SK-N-SH (cell line): ENCODE measurements at regions not wholly inside any gene's neighbourhood (a gene's known extent, or its start where the extent isn't known, plus 50 kb on each side); places are given as distances from the start of the nearest gene placed in this dataset.

Source experiments
- CTCF ChIP-seq: fragments of 200-600 bp; sonication (generic); IDR thresholded peaks from 2 replicates; pipeline ENCODE4 v1.6.1; 2017; ENCODE audit warnings: antibody characterized with exemption, mild to moderate bottlenecking, moderate library complexity
- EP300 ChIP-seq, 2 experiments: IDR thresholded peaks; 2 replicates each; pipeline versions ENCODE4 v1.4.0 to v1.6.1; 2012; ENCODE audit warnings: borderline replicate concordance in 1 of 2, low read depth in 1 of 2, low read length in 1 of 2
- POLR2AphosphoS5 ChIP-seq: IDR thresholded peaks from 2 replicates; pipeline ENCODE4 v1.6.1; 2012; ENCODE audit warnings: low read depth, low read length

- TF ChIP-seq CTCF (no peak), POLR2AphosphoS5 (no peak), EP300 (IDR thresholded peaks at IDR 0.05; ENCODE audit: borderline replicate concordance in 1 of 2, low read depth in 1 of 2, low read length in 1 of 2) (no peak)
Measured at GRCh38 chr10:109237682-109238081, 685.6 kb downstream of the XPNPEP1 start.
